RWPE1 (cell line): ENCODE measurements at regions not wholly inside any gene's neighbourhood (a gene's known extent, or its start where the extent isn't known, plus 50 kb on each side); places are given as distances from the start of the nearest gene placed in this dataset.

Experiments used
- CTCF ChIA-PET: fragments of 350-600 bp; sonication (Branson Sonifier 250); formaldehyde crosslinking; extraction: SDS; loops from one replicate; lab custom pipeline; 2021; lab: Yijun Ruan, JAX
- POLR2A ChIA-PET: fragments of 400-600 bp; formaldehyde crosslinking; extraction: SDS; loops from one replicate; lab custom pipeline; 2020; ENCODE audit warnings: antibody characterized with exemption; ENCODE audit not compliant: low non-redundant PET; lab: Yijun Ruan, JAX
- DNase-seq: peaks from one replicate; pipeline ENCODE4 v3.0.0; 2012; ENCODE audit warnings: low spot score
- H3K27ac ChIP-seq: fragments of 450-650 bp; 2 replicates; pipeline ENCODE4 v1.5.1; 2017
- CTCF ChIP-seq: fragments of 450-650 bp; conservative IDR thresholded peaks from 2 replicates; pipeline ENCODE4 v1.5.1; 2017; ENCODE audit warnings: low read depth, mild to moderate bottlenecking

GRCh38 chr6:14055541-14055940 is 62.0 kb upstream of the CD83 start:
- ChIA-PET CTCF (interaction anchor here (1.2 to 1.3 kb wide), 2 partner anchors 11 to 182 kb away, joined by 4 read pairs; no protein-coding TSS in a partner anchor), POLR2A (no interaction called here)
- no peak for TF ChIP-seq CTCF
- H3K27ac ChIP-seq: no peak overlapping the region
- no peak for DNase-seq

GRCh38 chr6:14058029-14058695 is 59.4 kb upstream of the CD83 start:
- no peak for DNase-seq
- CTCF ChIA-PET: interaction anchor here (0.8 kb wide), 1 partner anchor 9 kb away, joined by 3 read pairs; no protein-coding TSS in a partner anchor
- no peak for TF ChIP-seq CTCF
- POLR2A ChIA-PET: no interaction called here
- no peak overlapping the region for H3K27ac ChIP-seq

- no peak for DNase-seq
- POLR2A ChIA-PET: no interaction called here
- TF ChIP-seq CTCF: no peak
- CTCF ChIA-PET: interaction anchor here (0.6 kb wide), 1 partner anchor 22 kb away, joined by 3 read pairs; no protein-coding TSS in a partner anchor
- no peak overlapping the region for H3K27ac ChIP-seq
Observed at GRCh38 chr6:14058735-14059134, 58.8 kb upstream of the CD83 start.

GRCh38 chr6:14059791-14060436 is 57.7 kb upstream of the CD83 start:
- peak; percentile 81 for DNase-seq

GRCh38 chr6:14060971-14061370 is 56.6 kb upstream of the CD83 start:
- ChIA-PET POLR2A (no interaction called here), CTCF (interaction anchor here (1.1 kb wide), 2 partner anchors 148 to 152 kb away, joined by 3 to 5 read pairs; no protein-coding TSS in a partner anchor)
- no peak overlapping the region for H3K27ac ChIP-seq
- DNase-seq: no peak
- no peak for TF ChIP-seq CTCF

More at GRCh38 chr6:14059791-14060436, 57.7 kb upstream of the CD83 start:
- CTCF ChIA-PET: interaction anchor here (0.6 kb wide), 1 partner anchor 48 kb away, joined by 3 read pairs; no protein-coding TSS in a partner anchor
- H3K27ac ChIP-seq: peak overlapping the region; percentile 83
- no peak for TF ChIP-seq CTCF
- POLR2A ChIA-PET: no interaction called here

GRCh38 chr6:14061643-14062042 is 55.9 kb upstream of the CD83 start:
- no peak for TF ChIP-seq CTCF
- POLR2A ChIA-PET: no interaction called here
- CTCF ChIA-PET: interaction anchor here (1.1 kb wide), 1 partner anchor 149 kb away, joined by 5 read pairs; no protein-coding TSS in a partner anchor
- no peak for DNase-seq
- H3K27ac ChIP-seq: no peak overlapping the region
